NT2/D1 (cell line): ENCODE measurements at regions not wholly inside any gene's neighbourhood (a gene's known extent, or its start where the extent isn't known, plus 50 kb on each side); places are given as distances from the start of the nearest gene placed in this dataset.

Experiments
- SUZ12 ChIP-seq: IDR thresholded peaks from 2 replicates; pipeline ENCODE4 v1.6.1; 2011; ENCODE audit not compliant: insufficient read length, insufficient read depth; ENCODE audit errors: extremely low read depth
- ZNF274 ChIP-seq: IDR thresholded peaks from 2 replicates; pipeline ENCODE4 v1.6.1; 2011; ENCODE audit warnings: mild to moderate bottlenecking, low read depth, low read length

DNA sequence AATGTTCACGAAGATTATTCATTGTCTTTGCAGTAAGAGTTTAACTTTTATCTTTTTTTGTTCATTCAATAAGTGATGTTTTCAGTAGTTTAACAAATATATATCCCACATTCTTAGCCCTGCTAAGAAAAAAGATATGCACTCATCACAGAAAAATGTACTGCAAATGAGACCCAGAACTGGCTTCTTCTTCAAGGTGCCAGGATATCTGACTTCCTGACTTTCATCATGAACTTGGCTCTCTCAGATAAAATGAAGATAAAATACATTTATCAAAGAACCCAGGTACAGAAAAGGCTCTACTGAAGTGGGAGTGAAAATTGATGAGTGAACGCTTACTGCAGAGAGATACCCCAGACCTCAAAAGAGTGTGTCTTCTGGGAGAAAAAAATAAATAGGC is 177.8 kb upstream of the DKK2 start:
- no peak for TF ChIP-seq ZNF274
- no peak for TF ChIP-seq SUZ12
